Nephron progenitor cell (in vitro differentiated cells): ENCODE measurements at regions not wholly inside any gene's neighbourhood (a gene's known extent, or its start where the extent isn't known, plus 50 kb on each side); places are given as distances from the start of the nearest gene placed in this dataset.

ENCODE experiments used
- DNase-seq: peaks from one replicate; pipeline ENCODE4 v3.0.0; 2021
- H3K27ac Mint-ChIP-seq: 2 replicates; pipeline ENCODE4 v1.8.0; 2021; ENCODE audit warnings: mild to moderate bottlenecking, moderate library complexity, mixed read lengths
- H3K27me3 Mint-ChIP-seq: 2 replicates; pipeline ENCODE4 v1.8.0; 2021; ENCODE audit warnings: mild to moderate bottlenecking, low read depth, mixed read lengths; ENCODE audit not compliant: poor library complexity
- H3K36me3 Mint-ChIP-seq: 2 replicates; pipeline ENCODE4 v1.8.0; 2021; ENCODE audit warnings: low read depth, mixed read lengths
- H3K4me1 Mint-ChIP-seq: 2 replicates; pipeline ENCODE4 v1.8.0; 2021; ENCODE audit warnings: mixed read lengths
- H3K4me3 Mint-ChIP-seq: 2 replicates; pipeline ENCODE4 v1.8.0; 2021; ENCODE audit warnings: mild to moderate bottlenecking, moderate library complexity, mixed read lengths
- H3K9me3 Mint-ChIP-seq: 2 replicates; pipeline ENCODE4 v1.8.0; 2021; ENCODE audit warnings: mild to moderate bottlenecking, moderate library complexity, mixed read lengths
- CTCF ChIP-seq: fragments of 200-600 bp; sonication (generic); IDR thresholded peaks from 2 replicates; pipeline ENCODE4 v1.5.0; 2021; ENCODE audit warnings: antibody characterized with exemption

GRCh38 chr22:46035380-46035741, 58.4 kb upstream of the WNT7B start:
- no peak for DNase-seq
- Mint-ChIP-seq H3K36me3 (no peaks in the 10 kb centered on the region), H3K9me3 (no peaks in the 10 kb centered on the region), H3K4me1 (peaks cover 39% of the 10 kb centered on the region), H3K27ac (no peak overlapping the region), H3K27me3 (peaks cover 20% of the 10 kb centered on the region), H3K4me3 (peak overlapping the region; percentile 86)
- TF ChIP-seq CTCF, result no peak

- H3K36me3 Mint-ChIP-seq, result no peaks in the 10 kb centered on the region
- no peaks in the 10 kb centered on the region for H3K9me3 Mint-ChIP-seq
- peaks cover 33% of the 10 kb centered on the region for H3K4me1 Mint-ChIP-seq
- peak overlapping the region; percentile 85 for H3K4me3 Mint-ChIP-seq
- TF ChIP-seq CTCF, result no peak
- H3K27ac Mint-ChIP-seq, result peak overlapping the region; percentile 48
- H3K27me3 Mint-ChIP-seq, result peaks cover 20% of the 10 kb centered on the region
- DNase-seq, result peak; percentile 100
These were observed 59.0 kb upstream of the WNT7B start for GRCh38 chr22:46035742-46036557.

- Mint-ChIP-seq H3K27ac (no peak overlapping the region), H3K4me1 (peaks cover 31% of the 10 kb centered on the region), H3K4me3 (peak overlapping the region; percentile 85), H3K9me3 (no peaks in the 10 kb centered on the region), H3K36me3 (no peaks in the 10 kb centered on the region), H3K27me3 (peaks cover 27% of the 10 kb centered on the region)
- no peak for DNase-seq
- no peak for TF ChIP-seq CTCF
These were observed 59.8 kb upstream of the WNT7B start for GRCh38 chr22:46036558-46037408.

- peaks cover 40% of the 10 kb centered on the region for H3K27me3 Mint-ChIP-seq
- no peak overlapping the region for H3K27ac Mint-ChIP-seq
- no peak for TF ChIP-seq CTCF
- DNase-seq, result no peak
- H3K36me3 Mint-ChIP-seq, result no peaks in the 10 kb centered on the region
- no peaks in the 10 kb centered on the region for H3K9me3 Mint-ChIP-seq
- no peak overlapping the region for H3K4me3 Mint-ChIP-seq
- H3K4me1 Mint-ChIP-seq, result peaks cover 20% of the 10 kb centered on the region
These were observed 61.2 kb upstream of the WNT7B start for GRCh38 chr22:46038174-46038487.

DNA sequence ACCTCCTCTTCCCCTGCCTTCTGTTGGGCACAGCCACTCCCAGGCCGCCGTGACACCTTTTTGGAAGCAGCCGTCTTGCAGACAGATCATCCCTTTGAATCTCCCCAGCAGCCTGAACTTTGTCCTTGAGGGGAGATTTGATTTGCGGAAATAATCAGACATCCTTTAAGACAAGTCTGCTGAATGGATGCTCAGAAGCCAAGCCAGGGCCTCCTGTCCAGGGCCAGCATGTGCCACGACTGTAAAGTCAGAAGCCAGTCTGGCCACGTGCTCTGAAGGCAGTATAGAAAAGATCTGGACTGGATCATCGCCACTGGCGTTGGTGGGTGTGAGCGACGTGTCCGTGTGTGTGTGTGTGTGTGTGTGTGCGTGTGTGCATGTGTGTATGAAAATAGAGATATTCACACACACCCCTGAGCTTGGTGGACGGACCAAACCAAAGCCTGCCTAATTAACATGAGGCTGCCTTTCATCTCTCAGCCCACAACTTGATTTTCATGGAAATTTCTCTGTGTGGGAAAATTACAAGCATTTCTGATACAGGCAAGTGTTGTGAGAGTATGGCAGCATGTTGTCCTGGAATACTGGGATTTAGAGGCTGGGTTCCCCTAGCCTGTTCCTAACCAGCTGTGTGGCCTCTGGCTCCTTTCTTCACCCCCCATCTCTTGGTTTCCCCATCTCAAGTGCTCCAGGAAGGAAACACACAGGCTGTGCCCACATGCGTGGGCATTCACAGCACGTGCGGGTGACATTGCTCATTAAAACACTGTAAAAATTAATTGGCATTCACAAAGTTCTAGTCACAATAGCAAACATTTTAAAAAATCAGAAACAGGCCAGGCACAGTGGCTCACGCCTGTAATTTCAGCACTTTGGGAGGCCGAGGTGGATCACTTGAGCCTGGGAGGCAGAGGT, 61.8 kb upstream of the WNT7B start:
- no peaks in the 10 kb centered on the region for H3K36me3 Mint-ChIP-seq
- H3K27ac Mint-ChIP-seq, result no peak overlapping the region
- no peak for DNase-seq
- peaks cover 43% of the 10 kb centered on the region for H3K27me3 Mint-ChIP-seq
- no peaks in the 10 kb centered on the region for H3K9me3 Mint-ChIP-seq
- H3K4me3 Mint-ChIP-seq, result no peak overlapping the region
- TF ChIP-seq CTCF, result no peak
- peaks cover 20% of the 10 kb centered on the region for H3K4me1 Mint-ChIP-seq
